Stimulated activated CD8-positive, alpha-beta memory T cell treated with anti-CD3 and anti-CD28 coated beads, Interleukin-4, amount 100 ng/mL, for 48 hours (primary cell): ENCODE measurements at regions not wholly inside any gene's neighbourhood (a gene's known extent, or its start where the extent isn't known, plus 50 kb on each side); places are given as distances from the start of the nearest gene placed in this dataset.

Experiments
- DNase-seq: peaks from one replicate; pipeline ENCODE4 v3.0.0-alpha.2; 2020

GRCh38 chrX:8868906-8869305 lies 67.7 kb upstream of the FAM9A start:
- DNase-seq, result no peak

- DNase-seq, result no peak
Measured at GRCh38 chrX:8868070-8868773, 67.0 kb upstream of the FAM9A start.

GRCh38 chrX:8867406-8867805 lies 66.2 kb upstream of the FAM9A start:
- no peak for DNase-seq

- DNase-seq, result no peak
Measured at GRCh38 chrX:8864161-8864560, 63.0 kb upstream of the FAM9A start.

- DNase-seq, result no peak
Measured at GRCh38 chrX:8861908-8862307, 60.7 kb upstream of the FAM9A start.

GRCh38 chrX:8851231-8851886 lies 50.2 kb upstream of the FAM9A start:
- no peak for DNase-seq
